SK-N-SH (cell line): ENCODE measurements at regions not wholly inside any gene's neighbourhood (a gene's known extent, or its start where the extent isn't known, plus 50 kb on each side); places are given as distances from the start of the nearest gene placed in this dataset.

Source experiments
- CTCF ChIA-PET: fragments of 300-600, 350-600 bp; formaldehyde crosslinking; extraction: SDS; loops from one replicate; lab custom pipeline; 2021; lab: Yijun Ruan, JAX
- POLR2A ChIA-PET: fragments of 350-600 bp; sonication (Branson Sonifier 250); formaldehyde crosslinking; extraction: SDS; loops from one replicate; lab custom pipeline; 2020; ENCODE audit warnings: antibody characterized with exemption, inconsistent platforms; lab: Yijun Ruan, JAX
- DNase-seq: peaks from one replicate; pipeline ENCODE4 v3.0.0; 2012
- H2AFZ ChIP-seq: fragments of 200-600 bp; sonication (generic); 2 replicates; pipeline ENCODE4 v1.8.1; 2016; ENCODE audit warnings: antibody characterized with exemption, mild to moderate bottlenecking, low read depth
- H3F3A ChIP-seq: fragments of 200-600 bp; sonication (generic); replicated peaks from 2 replicates; pipeline ENCODE3; 2016; ENCODE audit warnings: antibody characterized with exemption, mild to moderate bottlenecking; ENCODE audit not compliant: insufficient read depth
- H3K27ac ChIP-seq, 2 experiments: fragments of 200-500 bp in 1 of 2; fragments of 200-600 bp in 1 of 2; sonication (Bioruptor generic) in 1 of 2; sonication (generic), shearing (Covaris generic) in 1 of 2; 2 replicates each; pipeline versions ENCODE4 v1.5.1 to v1.6.1; 2014 to 2016; ENCODE audit warnings: low read depth in 2 of 2, inconsistent platforms in 1 of 2, low read length in 1 of 2, mild to moderate bottlenecking in 1 of 2, mixed read lengths in 1 of 2
- H3K27me3 ChIP-seq: fragments of 200-600 bp; sonication (generic), shearing (Covaris generic); 2 replicates; pipeline ENCODE4 v1.6.1; 2016; ENCODE audit warnings: mixed run types; ENCODE audit not compliant: insufficient read depth
- H3K36me3 ChIP-seq, 2 experiments: fragments of 200-500 bp in 1 of 2; fragments of 200-600 bp in 1 of 2; sonication (Bioruptor generic) in 1 of 2; sonication (generic) in 1 of 2; replicated peaks in 1 of 2; 2 replicates each; pipeline versions ENCODE3 to v1.5.1; 2014 to 2016; ENCODE audit warnings: low read length in 1 of 2, mild to moderate bottlenecking in 1 of 2; ENCODE audit not compliant: insufficient read depth in 2 of 2, control insufficient read depth in 1 of 2
- H3K4me1 ChIP-seq, 2 experiments: fragments of 200-500 bp in 1 of 2; fragments of 200-600 bp in 1 of 2; sonication (Bioruptor generic) in 1 of 2; sonication (generic), shearing (Covaris generic) in 1 of 2; 2 replicates each; pipeline versions ENCODE4 v1.5.1 to v1.6.1; 2014 to 2016; ENCODE audit warnings: low read depth in 1 of 2, low read length in 1 of 2, mixed run types in 1 of 2; ENCODE audit not compliant: insufficient read depth in 2 of 2, control insufficient read depth in 1 of 2
- H3K4me2 ChIP-seq: fragments of 200-600 bp; sonication (generic), shearing (Covaris generic); 2 replicates; pipeline ENCODE4 v1.6.1; 2017; ENCODE audit warnings: mixed run types
- H3K4me3 ChIP-seq, 2 experiments: fragments of 200-500 bp in 1 of 2; fragments of 200-600 bp in 1 of 2; sonication (Bioruptor generic) in 1 of 2; sonication (generic), shearing (Covaris generic) in 1 of 2; 2 replicates each; pipeline versions ENCODE4 v1.5.1 to v1.8.1; 2014 to 2016; ENCODE audit warnings: low read depth in 2 of 2, inconsistent platforms in 1 of 2, low read length in 1 of 2, mild to moderate bottlenecking in 1 of 2, mixed read lengths in 1 of 2, moderate library complexity in 1 of 2
- H3K79me2 ChIP-seq: fragments of 200-600 bp; sonication (generic); 2 replicates; pipeline ENCODE4 v1.8.1; 2017; ENCODE audit warnings: mild to moderate bottlenecking; ENCODE audit not compliant: insufficient read depth
- H3K9ac ChIP-seq: fragments of 200-600 bp; sonication (generic); 2 replicates; pipeline ENCODE4 v1.6.1; 2017; ENCODE audit warnings: mixed run types
- H3K9me2 ChIP-seq: fragments of 200-600 bp; sonication (generic); 2 replicates; pipeline ENCODE4 v1.6.1; 2017; ENCODE audit warnings: mixed run types
- H3K9me3 ChIP-seq: fragments of 200-600 bp; sonication (generic); 2 replicates; pipeline ENCODE4 v1.6.1; 2017; ENCODE audit warnings: mixed run types, mild to moderate bottlenecking, moderate library complexity
- H4K20me1 ChIP-seq: fragments of 200-600 bp; sonication (generic); 2 replicates; pipeline ENCODE4 v1.6.1; 2017; ENCODE audit warnings: mild to moderate bottlenecking, mixed run types; ENCODE audit not compliant: insufficient read depth
- CHD2 ChIP-seq: fragments of 150-350 bp; IDR thresholded peaks from 2 replicates; pipeline ENCODE4 v1.6.1; 2018; ENCODE audit warnings: low read length; ENCODE audit not compliant: partially characterized antibody
- ELF1 ChIP-seq: IDR thresholded peaks from 2 replicates; pipeline ENCODE4 v1.4.0; 2012
- JUND ChIP-seq: IDR thresholded peaks from 2 replicates; pipeline ENCODE4 v1.4.0; 2012
- MAX ChIP-seq: IDR thresholded peaks from 2 replicates; pipeline ENCODE4 v1.4.0; 2012; ENCODE audit warnings: low read depth
- MEF2A ChIP-seq: IDR thresholded peaks from 2 replicates; pipeline ENCODE4 v1.4.0; 2012; ENCODE audit warnings: low read depth, borderline replicate concordance
- MXI1 ChIP-seq: IDR thresholded peaks from 2 replicates; pipeline ENCODE4 v1.6.1; 2012; ENCODE audit warnings: mild to moderate bottlenecking, low read depth, low read length, improper control_type of control experiment
- RXRA ChIP-seq: IDR thresholded peaks from 2 replicates; pipeline ENCODE4 v1.4.0; 2012; ENCODE audit warnings: low read depth, mild to moderate bottlenecking, borderline replicate concordance
- TCF12 ChIP-seq: IDR thresholded peaks from 2 replicates; pipeline ENCODE4 v1.4.0; 2012
- TEAD4 ChIP-seq: IDR thresholded peaks from 2 replicates; pipeline ENCODE4 v1.4.0; 2012; ENCODE audit warnings: mild to moderate bottlenecking, borderline replicate concordance; ENCODE audit not compliant: insufficient read depth
- USF1 ChIP-seq: IDR thresholded peaks from 2 replicates; pipeline ENCODE4 v1.4.0; 2012; ENCODE audit warnings: low read depth, borderline replicate concordance
- WGBS: methylation state at CpG from one replicate; pipeline ENCODE4 v1.1.6; 2017; ENCODE audit warnings: low lambda C conversion rate; 5-methylcytosine and 5-hydroxymethylcytosine counted together
- TF ChIP-seq, protein P1 (sequence below): fragments of 200-600 bp; sonication (generic); IDR thresholded peaks from 2 replicates; pipeline ENCODE4 v1.6.1; 2017; ENCODE audit warnings: antibody characterized with exemption, mild to moderate bottlenecking, moderate library complexity
- TF ChIP-seq, protein P2 (sequence below): IDR thresholded peaks from 2 replicates; pipeline ENCODE4 v1.4.0; 2012; ENCODE audit warnings: low read depth, borderline replicate concordance

GRCh38 chr10:31635415-31636065 lies 293.1 kb downstream of the ARHGAP12 start (continued):
- TF ChIP-seq USF1 (no peak), MAX (no peak), JUND (no peak), RXRA (no peak)

GRCh38 chr10:31635009-31635408 lies 293.6 kb downstream of the ARHGAP12 start:
- H3K27me3 ChIP-seq = no peaks in the 10 kb centered on the region
- no peaks in the 10 kb centered on the region for H3F3A ChIP-seq
- ChIA-PET POLR2A (no interaction called here), CTCF (no interaction called here)
- no peaks in the 10 kb centered on the region; a peak in 1 of 4 replicates for H3K4me1 ChIP-seq
- H3K9me2 ChIP-seq = no peaks in the 10 kb centered on the region
- H3K4me3 ChIP-seq = no peak overlapping the region
- no peaks in the 10 kb centered on the region for H3K79me2 ChIP-seq
- no peak for DNase-seq
- no peak overlapping the region for H3K27ac ChIP-seq
- H2AFZ ChIP-seq = no peak overlapping the region
- H4K20me1 ChIP-seq = no peaks in the 10 kb centered on the region
- TF ChIP-seq, protein P1, sequence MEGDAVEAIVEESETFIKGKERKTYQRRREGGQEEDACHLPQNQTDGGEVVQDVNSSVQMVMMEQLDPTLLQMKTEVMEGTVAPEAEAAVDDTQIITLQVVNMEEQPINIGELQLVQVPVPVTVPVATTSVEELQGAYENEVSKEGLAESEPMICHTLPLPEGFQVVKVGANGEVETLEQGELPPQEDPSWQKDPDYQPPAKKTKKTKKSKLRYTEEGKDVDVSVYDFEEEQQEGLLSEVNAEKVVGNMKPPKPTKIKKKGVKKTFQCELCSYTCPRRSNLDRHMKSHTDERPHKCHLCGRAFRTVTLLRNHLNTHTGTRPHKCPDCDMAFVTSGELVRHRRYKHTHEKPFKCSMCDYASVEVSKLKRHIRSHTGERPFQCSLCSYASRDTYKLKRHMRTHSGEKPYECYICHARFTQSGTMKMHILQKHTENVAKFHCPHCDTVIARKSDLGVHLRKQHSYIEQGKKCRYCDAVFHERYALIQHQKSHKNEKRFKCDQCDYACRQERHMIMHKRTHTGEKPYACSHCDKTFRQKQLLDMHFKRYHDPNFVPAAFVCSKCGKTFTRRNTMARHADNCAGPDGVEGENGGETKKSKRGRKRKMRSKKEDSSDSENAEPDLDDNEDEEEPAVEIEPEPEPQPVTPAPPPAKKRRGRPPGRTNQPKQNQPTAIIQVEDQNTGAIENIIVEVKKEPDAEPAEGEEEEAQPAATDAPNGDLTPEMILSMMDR = no peak
- no peak for TF ChIP-seq ELF1
- no peak for TF ChIP-seq MEF2A
- no peak for TF ChIP-seq CHD2
- TF ChIP-seq TCF12 = no peak
- TF ChIP-seq RXRA = no peak
- no peak for TF ChIP-seq MXI1
- TF ChIP-seq, all 33 proteins: peak for 0
- Histone ChIP-seq H3K36me3 (no peaks in the 10 kb centered on the region), H3K9me3 (no peaks in the 10 kb centered on the region), H3K4me2 (no peak overlapping the region), H3K9ac (no peak overlapping the region)
- 37% methylated on average over 1 of the region's 1 CpG for WGBS

DNA sequence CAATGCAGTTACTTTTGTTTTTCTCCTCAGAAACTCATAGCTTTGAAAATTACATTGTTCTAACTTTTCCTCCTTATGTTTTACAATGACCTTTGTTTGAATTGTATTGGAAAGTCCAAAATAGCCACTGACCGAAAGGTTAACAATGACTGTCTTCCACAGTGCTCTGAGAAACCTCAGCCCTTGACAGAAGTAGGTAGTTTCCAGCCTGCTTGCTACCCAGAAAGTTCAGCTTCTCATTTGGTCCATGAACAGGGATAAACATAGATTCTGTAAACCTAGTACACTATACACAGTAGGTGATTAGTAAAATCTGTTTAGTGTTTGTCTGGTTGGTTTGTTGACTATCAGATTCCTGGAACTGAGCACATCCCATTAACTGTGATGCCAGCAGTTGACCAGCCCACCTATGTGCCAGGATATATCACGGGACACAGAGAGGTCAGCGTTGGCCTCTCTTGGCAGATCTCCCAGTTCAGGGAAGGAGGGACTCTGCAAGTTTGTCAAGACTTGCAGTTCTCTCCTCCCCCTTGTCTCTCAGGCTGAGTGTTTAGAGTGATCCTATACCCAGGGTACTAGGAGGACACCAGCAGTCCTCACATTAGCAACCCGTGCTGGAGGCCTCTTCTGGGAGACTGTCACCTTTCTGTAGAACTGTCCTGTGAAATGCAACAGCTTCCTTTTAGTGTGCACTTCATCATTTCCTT lies 297.6 kb downstream of the ARHGAP12 start:
- H2AFZ ChIP-seq = no peak overlapping the region
- 71% methylated on average over 4 of the region's 4 CpGs for WGBS

More for the DNA sequence above, 297.6 kb downstream of the ARHGAP12 start:
- H3K9ac ChIP-seq = no peak overlapping the region
- H3K4me2 ChIP-seq = no peak overlapping the region
- H3K9me2 ChIP-seq = no peaks in the 10 kb centered on the region
- DNase-seq = no peak
- peaks cover 4% of the 10 kb centered on the region; the same call in 1 of the 2 replicates for H3K9me3 ChIP-seq
- no peaks in the 10 kb centered on the region for H4K20me1 ChIP-seq
- TF ChIP-seq MEF2A = no peak
- TF ChIP-seq, protein P2, sequence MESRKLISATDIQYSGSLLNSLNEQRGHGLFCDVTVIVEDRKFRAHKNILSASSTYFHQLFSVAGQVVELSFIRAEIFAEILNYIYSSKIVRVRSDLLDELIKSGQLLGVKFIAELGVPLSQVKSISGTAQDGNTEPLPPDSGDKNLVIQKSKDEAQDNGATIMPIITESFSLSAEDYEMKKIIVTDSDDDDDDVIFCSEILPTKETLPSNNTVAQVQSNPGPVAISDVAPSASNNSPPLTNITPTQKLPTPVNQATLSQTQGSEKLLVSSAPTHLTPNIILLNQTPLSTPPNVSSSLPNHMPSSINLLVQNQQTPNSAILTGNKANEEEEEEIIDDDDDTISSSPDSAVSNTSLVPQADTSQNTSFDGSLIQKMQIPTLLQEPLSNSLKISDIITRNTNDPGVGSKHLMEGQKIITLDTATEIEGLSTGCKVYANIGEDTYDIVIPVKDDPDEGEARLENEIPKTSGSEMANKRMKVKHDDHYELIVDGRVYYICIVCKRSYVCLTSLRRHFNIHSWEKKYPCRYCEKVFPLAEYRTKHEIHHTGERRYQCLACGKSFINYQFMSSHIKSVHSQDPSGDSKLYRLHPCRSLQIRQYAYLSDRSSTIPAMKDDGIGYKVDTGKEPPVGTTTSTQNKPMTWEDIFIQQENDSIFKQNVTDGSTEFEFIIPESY = no peak
- no peak for TF ChIP-seq TEAD4
- CTCF ChIA-PET = no interaction called here
- H3K79me2 ChIP-seq = no peaks in the 10 kb centered on the region
- no peaks in the 10 kb centered on the region for H3K36me3 ChIP-seq
- no peaks in the 10 kb centered on the region; a peak in 1 of 4 replicates for H3K4me1 ChIP-seq
- H3K4me3 ChIP-seq = no peak overlapping the region
- POLR2A ChIA-PET = no interaction called here
- no peaks in the 10 kb centered on the region for H3K27me3 ChIP-seq
- no peaks in the 10 kb centered on the region for H3F3A ChIP-seq
- no peak overlapping the region for H3K27ac ChIP-seq
